ENCODE measurements at regions not wholly inside any gene's neighbourhood (a gene's known extent, or its start where the extent isn't known, plus 50 kb on each side); places are given as distances from the start of the nearest gene placed in this dataset.

DNA sequence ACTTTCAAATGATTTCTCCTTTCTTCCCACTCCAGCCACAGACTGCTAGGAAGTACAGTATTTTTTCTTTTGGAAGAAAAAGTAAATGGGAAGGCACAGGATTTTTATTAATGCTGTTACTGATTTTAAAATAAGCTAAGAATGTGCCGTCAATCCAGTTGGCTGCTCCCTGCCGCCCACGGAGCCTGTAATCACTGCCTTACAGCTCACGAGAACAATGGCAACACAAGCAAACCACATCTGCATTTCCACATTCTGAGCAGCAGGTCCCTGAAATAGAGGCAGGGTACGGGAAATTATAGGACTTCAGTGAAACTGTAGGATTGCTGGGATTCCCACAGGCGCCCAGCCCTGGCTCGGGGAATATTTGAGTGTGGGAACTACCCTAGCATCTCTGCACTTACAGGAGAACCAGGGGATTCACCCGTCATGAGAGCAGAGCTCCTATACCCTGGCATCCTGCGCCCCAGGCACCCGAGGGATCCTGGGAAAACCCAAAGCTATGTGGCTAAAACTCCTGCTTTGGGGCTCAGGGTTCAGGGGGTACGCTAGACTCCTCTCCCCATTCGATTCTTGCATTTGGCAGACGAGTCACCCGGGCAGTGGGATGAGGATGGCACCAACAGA, 72.9 kb upstream of the TNS3 start:
- TF ChIP-seq, protein P1, sequence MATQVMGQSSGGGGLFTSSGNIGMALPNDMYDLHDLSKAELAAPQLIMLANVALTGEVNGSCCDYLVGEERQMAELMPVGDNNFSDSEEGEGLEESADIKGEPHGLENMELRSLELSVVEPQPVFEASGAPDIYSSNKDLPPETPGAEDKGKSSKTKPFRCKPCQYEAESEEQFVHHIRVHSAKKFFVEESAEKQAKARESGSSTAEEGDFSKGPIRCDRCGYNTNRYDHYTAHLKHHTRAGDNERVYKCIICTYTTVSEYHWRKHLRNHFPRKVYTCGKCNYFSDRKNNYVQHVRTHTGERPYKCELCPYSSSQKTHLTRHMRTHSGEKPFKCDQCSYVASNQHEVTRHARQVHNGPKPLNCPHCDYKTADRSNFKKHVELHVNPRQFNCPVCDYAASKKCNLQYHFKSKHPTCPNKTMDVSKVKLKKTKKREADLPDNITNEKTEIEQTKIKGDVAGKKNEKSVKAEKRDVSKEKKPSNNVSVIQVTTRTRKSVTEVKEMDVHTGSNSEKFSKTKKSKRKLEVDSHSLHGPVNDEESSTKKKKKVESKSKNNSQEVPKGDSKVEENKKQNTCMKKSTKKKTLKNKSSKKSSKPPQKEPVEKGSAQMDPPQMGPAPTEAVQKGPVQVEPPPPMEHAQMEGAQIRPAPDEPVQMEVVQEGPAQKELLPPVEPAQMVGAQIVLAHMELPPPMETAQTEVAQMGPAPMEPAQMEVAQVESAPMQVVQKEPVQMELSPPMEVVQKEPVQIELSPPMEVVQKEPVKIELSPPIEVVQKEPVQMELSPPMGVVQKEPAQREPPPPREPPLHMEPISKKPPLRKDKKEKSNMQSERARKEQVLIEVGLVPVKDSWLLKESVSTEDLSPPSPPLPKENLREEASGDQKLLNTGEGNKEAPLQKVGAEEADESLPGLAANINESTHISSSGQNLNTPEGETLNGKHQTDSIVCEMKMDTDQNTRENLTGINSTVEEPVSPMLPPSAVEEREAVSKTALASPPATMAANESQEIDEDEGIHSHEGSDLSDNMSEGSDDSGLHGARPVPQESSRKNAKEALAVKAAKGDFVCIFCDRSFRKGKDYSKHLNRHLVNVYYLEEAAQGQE (IDR thresholded peaks at IDR 0.05; ENCODE audit: insufficient replicate concordance, low read depth), result no peak
- TF ChIP-seq SPI1 (IDR thresholded peaks at IDR 0.05; ENCODE audit: borderline replicate concordance, low read depth), result no peak
- TF ChIP-seq GABPA (IDR thresholded peaks at IDR 0.05; ENCODE audit: low read depth), result no peak
- TF ChIP-seq POLR2AphosphoS5 (IDR thresholded peaks at IDR 0.05; ENCODE audit: low read depth), result no peak
- TF ChIP-seq, protein P2, sequence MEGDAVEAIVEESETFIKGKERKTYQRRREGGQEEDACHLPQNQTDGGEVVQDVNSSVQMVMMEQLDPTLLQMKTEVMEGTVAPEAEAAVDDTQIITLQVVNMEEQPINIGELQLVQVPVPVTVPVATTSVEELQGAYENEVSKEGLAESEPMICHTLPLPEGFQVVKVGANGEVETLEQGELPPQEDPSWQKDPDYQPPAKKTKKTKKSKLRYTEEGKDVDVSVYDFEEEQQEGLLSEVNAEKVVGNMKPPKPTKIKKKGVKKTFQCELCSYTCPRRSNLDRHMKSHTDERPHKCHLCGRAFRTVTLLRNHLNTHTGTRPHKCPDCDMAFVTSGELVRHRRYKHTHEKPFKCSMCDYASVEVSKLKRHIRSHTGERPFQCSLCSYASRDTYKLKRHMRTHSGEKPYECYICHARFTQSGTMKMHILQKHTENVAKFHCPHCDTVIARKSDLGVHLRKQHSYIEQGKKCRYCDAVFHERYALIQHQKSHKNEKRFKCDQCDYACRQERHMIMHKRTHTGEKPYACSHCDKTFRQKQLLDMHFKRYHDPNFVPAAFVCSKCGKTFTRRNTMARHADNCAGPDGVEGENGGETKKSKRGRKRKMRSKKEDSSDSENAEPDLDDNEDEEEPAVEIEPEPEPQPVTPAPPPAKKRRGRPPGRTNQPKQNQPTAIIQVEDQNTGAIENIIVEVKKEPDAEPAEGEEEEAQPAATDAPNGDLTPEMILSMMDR (IDR thresholded peaks at IDR 0.05; ENCODE audit: insufficient read depth, low read length), result no peak
- H3K27ac ChIP-seq (replicated peaks), result no peak overlapping the region
- DNase-seq (ENCODE audit: low read depth in 1 of 2, low spot score in 1 of 2), result no peak

DNA sequence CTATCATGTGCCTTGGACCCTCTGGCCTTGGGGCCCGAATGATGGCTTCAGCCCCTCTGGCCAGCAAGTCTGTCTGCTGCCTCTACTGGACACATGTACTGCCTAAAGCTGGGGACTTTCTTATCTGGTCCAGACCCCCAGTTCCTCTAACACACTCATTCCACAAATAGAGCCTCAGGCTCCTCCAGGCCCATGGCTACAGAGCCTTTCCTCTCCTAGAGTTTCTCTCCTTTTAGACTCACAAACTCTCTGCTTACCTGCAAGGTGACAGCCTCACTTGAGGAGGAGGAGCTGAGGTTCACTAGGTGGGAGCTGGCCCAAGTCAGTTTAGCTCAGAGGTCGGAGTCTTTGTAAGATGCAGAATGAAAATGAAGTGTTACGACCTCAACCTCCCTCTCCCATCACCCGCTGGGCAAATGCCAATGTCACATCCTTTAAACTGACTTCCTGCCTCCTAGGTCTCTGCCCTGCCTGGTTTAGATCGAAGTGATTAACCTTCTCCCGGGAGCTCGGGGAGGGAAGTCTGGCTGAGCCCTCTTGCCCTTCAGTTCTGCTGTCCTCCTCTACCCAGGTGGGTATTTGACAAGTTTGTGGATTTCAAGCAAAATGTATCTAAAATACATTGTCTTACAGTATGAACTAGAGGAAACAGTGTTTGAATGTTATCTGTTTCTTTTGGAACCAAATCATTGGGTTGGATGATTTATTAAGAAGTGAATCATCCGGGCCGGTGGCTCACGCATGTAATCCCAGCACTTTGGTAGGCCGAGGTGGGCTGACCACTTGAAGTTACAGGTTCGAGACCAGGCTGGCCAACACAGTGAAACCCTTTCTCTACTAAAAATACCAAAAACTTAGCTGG, 71.9 kb upstream of the TNS3 start:
- TF ChIP-seq, protein P2 (IDR thresholded peaks at IDR 0.05; ENCODE audit: insufficient read depth, low read length), result no peak
- TF ChIP-seq SPI1 (IDR thresholded peaks at IDR 0.05; ENCODE audit: borderline replicate concordance, low read depth), result no peak
- no peak for TF ChIP-seq POLR2AphosphoS5 (IDR thresholded peaks at IDR 0.05; ENCODE audit: low read depth)
- TF ChIP-seq, protein P1 (IDR thresholded peaks at IDR 0.05; ENCODE audit: insufficient replicate concordance, low read depth), result no peak
- TF ChIP-seq GABPA (IDR thresholded peaks at IDR 0.05; ENCODE audit: low read depth), result no peak
- no peak overlapping the region for H3K4me3 ChIP-seq (replicated peaks; ENCODE audit: insufficient read depth, low read length)
- H3K27ac ChIP-seq (replicated peaks), result no peak overlapping the region
- no peak for DNase-seq (ENCODE audit: low read depth in 1 of 2, low spot score in 1 of 2)
- no peaks in the 10 kb centered on the region for H3K27me3 ChIP-seq (ENCODE audit: insufficient read depth, poor library complexity, severe bottlenecking)

More for the DNA sequence above, 72.9 kb upstream of the TNS3 start:
- no peaks in the 10 kb centered on the region for H3K27me3 ChIP-seq (ENCODE audit: insufficient read depth, poor library complexity, severe bottlenecking)
- H3K4me3 ChIP-seq (replicated peaks; ENCODE audit: insufficient read depth, low read length), result no peak overlapping the region

DNA sequence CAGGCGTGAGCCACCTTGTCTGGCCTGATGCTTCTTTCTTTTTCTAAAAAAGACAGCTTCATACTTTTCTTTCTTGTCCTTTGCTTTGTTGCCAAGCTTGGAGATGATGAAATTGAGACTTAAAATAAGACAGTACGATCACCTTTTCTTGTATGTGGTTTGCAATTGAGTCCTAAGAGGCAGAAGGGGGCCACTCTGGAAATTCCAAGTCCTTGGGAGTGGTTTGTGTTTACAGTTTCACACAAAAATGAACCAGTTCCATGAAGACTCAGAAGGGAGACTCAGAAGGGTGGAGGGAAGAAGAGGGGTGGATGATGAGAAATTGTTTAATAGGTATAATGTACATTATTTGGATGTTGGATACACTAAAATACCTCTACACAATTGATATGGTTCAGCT, 70.7 kb upstream of the TNS3 start:
- H3K27ac ChIP-seq (replicated peaks), result no peak overlapping the region
- TF ChIP-seq, protein P2 (IDR thresholded peaks at IDR 0.05; ENCODE audit: insufficient read depth, low read length), result no peak
- no peak for TF ChIP-seq POLR2AphosphoS5 (IDR thresholded peaks at IDR 0.05; ENCODE audit: low read depth)
- no peak for TF ChIP-seq SPI1 (IDR thresholded peaks at IDR 0.05; ENCODE audit: borderline replicate concordance, low read depth)
- TF ChIP-seq, protein P1 (IDR thresholded peaks at IDR 0.05; ENCODE audit: insufficient replicate concordance, low read depth), result no peak
- no peak for TF ChIP-seq GABPA (IDR thresholded peaks at IDR 0.05; ENCODE audit: low read depth)
- H3K4me3 ChIP-seq (replicated peaks; ENCODE audit: insufficient read depth, low read length), result no peak overlapping the region
- DNase-seq (ENCODE audit: low read depth in 1 of 2, low spot score in 1 of 2), result no peak
- no peaks in the 10 kb centered on the region for H3K27me3 ChIP-seq (ENCODE audit: insufficient read depth, poor library complexity, severe bottlenecking)

Data from HL-60 (cell line).